ENCODE measurements at regions not wholly inside any gene's neighbourhood (a gene's known extent, or its start where the extent isn't known, plus 50 kb on each side); places are given as distances from the start of the nearest gene placed in this dataset.

- no TSS peak for BruUV-seq (replicated peaks)
- Histone ChIP-seq H2AK5ac (ENCODE audit: low read depth, low read length) (no peak overlapping the region), H3K14ac (replicated peaks; ENCODE audit: low read depth, low read length) (no peak overlapping the region), H4K8ac (ENCODE audit: low read depth in 2 of 2, low read length in 2 of 2) (no peak overlapping the region), H4K91ac (ENCODE audit: insufficient read depth, low read depth, low read length) (no peak overlapping the region), H3K36me3 (ENCODE audit: control insufficient read depth, insufficient read depth, low read length) (no peaks in the 10 kb centered on the region; the same call in 1 of the 2 replicates), H3K56ac (ENCODE audit: extremely low read depth, insufficient read depth, low read length) (no peak overlapping the region), H3K79me1 (ENCODE audit: low read depth in 1 of 2, low read length in 2 of 2) (no peaks in the 10 kb centered on the region; a peak in 1 of 4 replicates), H2BK20ac (ENCODE audit: low read depth, low read length) (no peak overlapping the region), H2BK15ac (ENCODE audit: low read depth, low read length) (no peak overlapping the region), H4K20me1 (ENCODE audit: insufficient read depth, low read length) (no peaks in the 10 kb centered on the region), H3K18ac (ENCODE audit: low read depth, low read length) (no peak overlapping the region), H3K9ac (ENCODE audit: low read depth, low read length) (no peak overlapping the region), H4K5ac (ENCODE audit: low read depth, low read length) (no peak overlapping the region), H3K4me3 (ENCODE audit: insufficient read depth, low read depth, low read length) (no peak overlapping the region), H3K23ac (ENCODE audit: low read depth, low read length) (no peak overlapping the region), H2AFZ (replicated peaks; ENCODE audit: low read length, poor library complexity) (no peak overlapping the region), H2AK9ac (replicated peaks; ENCODE audit: low read depth, low read length, poor library complexity) (no peak overlapping the region), H2BK5ac (ENCODE audit: low read depth, low read length, poor library complexity, severe bottlenecking) (no peak overlapping the region), H3K27ac (ENCODE audit: insufficient read depth, low read length) (no peak overlapping the region), H2BK120ac (ENCODE audit: low read depth, low read length) (no peak overlapping the region), H3K4me1 (ENCODE audit: control insufficient read depth, insufficient read depth, low read length) (peaks cover 3% of the 10 kb centered on the region), H3K27me3 (ENCODE audit: control insufficient read depth, insufficient read depth, low read length) (no peaks in the 10 kb centered on the region), H3K9me3 (ENCODE audit: control insufficient read depth, insufficient read depth, low read length) (peaks cover 3% of the 10 kb centered on the region), H3K4ac (ENCODE audit: low read depth, low read length) (no peak overlapping the region), H3K4me2 (ENCODE audit: low read depth, low read length) (no peak overlapping the region), H3K9me1 (ENCODE audit: insufficient read depth, low read length) (peaks cover 6% of the 10 kb centered on the region; the same call in 1 of the 2 replicates)
- intact Hi-C loops (cut with micrococcal nuclease) (no loop called here), in situ Hi-C loops (cut with MboI; ENCODE audit: low sequenced_read_pairs) (no loop called here), dilution Hi-C loops (cut with HindIII; ENCODE audit: low sequenced_read_pairs, unreplicated experiment) (no loop called here)
- no peak for DNase-seq
- TF ChIP-seq ELK1 (IDR thresholded peaks at IDR 0.05; ENCODE audit: borderline replicate concordance, low read depth, low read length) = no peak
- no peak for TF ChIP-seq MAZ (IDR thresholded peaks at IDR 0.05; ENCODE audit: borderline replicate concordance, low read depth, low read length)
- TF ChIP-seq RFX5 (IDR thresholded peaks at IDR 0.05; ENCODE audit: low read depth, low read length) = no peak
- no peak for TF ChIP-seq NFE2L2 (IDR thresholded peaks at IDR 0.05; ENCODE audit: low read depth, low read length)
- no peak for TF ChIP-seq POLR2A (IDR thresholded peaks at IDR 0.05; ENCODE audit: low read depth, low read length)
- TF ChIP-seq MXI1 (IDR thresholded peaks at IDR 0.05; ENCODE audit: borderline replicate concordance, low read depth, low read length) = no peak
- TF ChIP-seq CEBPB (IDR thresholded peaks at IDR 0.05; ENCODE audit: low read depth, low read length) = no peak
- no peak for TF ChIP-seq CTCF (conservative IDR thresholded peaks at IDR 0.05; ENCODE audit: low read depth, low read length)
- TF ChIP-seq BHLHE40 (IDR thresholded peaks at IDR 0.05; ENCODE audit: low read depth, low read length) = no peak
- TF ChIP-seq FOS (IDR thresholded peaks at IDR 0.05; ENCODE audit: low read depth, low read length) = no peak
- ChIA-PET POLR2A (ENCODE audit: unreplicated experiment) (no interaction called here), CTCF (interaction anchor here (0.6 to 0.7 kb wide), 2 partner anchors 403 to 1715 kb away, joined by 3 to 4 read pairs; no protein-coding TSS in a partner anchor)
- no CpG with 5 or more reads among the region's 2 CpGs for WGBS, 2 experiments (ENCODE audit: extremely low coverage in 2 of 2, insufficient read length in 1 of 2)
- ATAC-seq (ENCODE audit: low read depth) = no peak
Measured at GRCh38 chr13:73745190-73745589, 389.0 kb downstream of the KLF12 start.
